NCI-H1417 (cell line): ENCODE measurements at regions not wholly inside any gene's neighbourhood (a gene's known extent, or its start where the extent isn't known, plus 50 kb on each side); places are given as distances from the start of the nearest gene placed in this dataset.
A peak's percentile ranks its signal among the peaks of the same experiment; 100 is the strongest.
"Not testable (repeated sequence)": the region's sequence is repeated elsewhere in the genome, so short reads cannot be mapped to it uniquely, and the experiment has no call there.

Experiments
- DNase-seq, 3 experiments: peaks; one replicate each; lab custom pipeline; 2025; lab: John Stamatoyannopoulos, UW

DNA sequence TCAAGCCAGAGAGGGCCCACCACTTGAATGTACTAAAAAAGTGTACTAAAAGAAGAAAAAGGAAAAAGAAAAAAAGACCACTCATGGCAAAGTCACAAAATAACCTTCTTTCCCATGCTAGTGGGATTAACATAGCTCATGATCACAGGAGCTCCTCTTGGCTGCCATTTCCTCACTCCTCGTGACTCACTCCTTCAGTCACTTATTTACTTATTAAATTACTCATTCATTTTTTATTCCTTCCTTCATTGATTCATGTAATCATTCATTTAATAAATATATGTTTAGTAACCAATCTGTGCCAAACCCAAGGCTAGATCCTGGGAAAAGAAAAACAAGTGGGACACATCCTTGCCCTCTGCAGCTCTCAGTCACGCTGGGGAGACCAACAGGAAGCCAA, 300.5 kb downstream of the INSIG2 start:
- no peak for DNase-seq

- DNase-seq, result no peak
Observed at GRCh38 chr2:118387509-118387908, 299.2 kb downstream of the INSIG2 start.

DNA sequence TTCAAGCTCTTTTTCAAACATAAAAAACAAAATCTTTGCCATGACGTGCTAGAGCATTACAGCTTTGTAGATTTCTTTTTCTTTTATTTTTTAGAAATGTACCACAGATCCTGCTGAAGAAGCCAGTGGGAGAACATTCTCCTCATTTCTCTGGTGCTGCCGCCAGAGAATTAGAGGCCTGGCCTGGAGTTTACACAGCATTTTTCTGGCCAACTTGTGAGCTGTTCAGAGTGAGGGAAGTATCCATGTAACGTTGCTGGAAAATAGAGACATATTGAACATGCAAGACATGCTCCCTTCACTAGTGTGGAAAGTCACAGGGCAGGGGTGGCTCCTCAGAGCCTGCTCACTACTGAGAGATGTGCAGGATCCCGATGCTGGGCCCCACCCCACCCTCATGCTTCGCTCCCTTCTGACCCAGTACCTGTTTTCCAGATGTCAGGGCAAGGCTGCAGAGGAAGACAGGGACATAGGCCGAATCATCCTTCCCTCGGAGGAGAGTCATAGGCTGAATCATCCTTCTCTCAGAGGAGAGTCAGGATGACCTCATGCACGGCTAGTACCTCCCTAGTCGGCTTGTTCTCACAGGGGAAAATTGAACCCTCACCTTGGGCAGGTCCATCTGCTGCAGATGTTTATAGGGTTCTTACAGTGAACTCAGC, 298.5 kb downstream of the INSIG2 start:
- no peak for DNase-seq

- DNase-seq, result peak in 1 of 3 experiments; percentile 36
Observed at GRCh38 chr2:118380915-118381653, 292.8 kb downstream of the INSIG2 start.

- DNase-seq, result peak in 2 of 3 experiments; percentile 1 to 48
Observed at GRCh38 chr2:118375907-118376485, 287.7 kb downstream of the INSIG2 start.

DNA sequence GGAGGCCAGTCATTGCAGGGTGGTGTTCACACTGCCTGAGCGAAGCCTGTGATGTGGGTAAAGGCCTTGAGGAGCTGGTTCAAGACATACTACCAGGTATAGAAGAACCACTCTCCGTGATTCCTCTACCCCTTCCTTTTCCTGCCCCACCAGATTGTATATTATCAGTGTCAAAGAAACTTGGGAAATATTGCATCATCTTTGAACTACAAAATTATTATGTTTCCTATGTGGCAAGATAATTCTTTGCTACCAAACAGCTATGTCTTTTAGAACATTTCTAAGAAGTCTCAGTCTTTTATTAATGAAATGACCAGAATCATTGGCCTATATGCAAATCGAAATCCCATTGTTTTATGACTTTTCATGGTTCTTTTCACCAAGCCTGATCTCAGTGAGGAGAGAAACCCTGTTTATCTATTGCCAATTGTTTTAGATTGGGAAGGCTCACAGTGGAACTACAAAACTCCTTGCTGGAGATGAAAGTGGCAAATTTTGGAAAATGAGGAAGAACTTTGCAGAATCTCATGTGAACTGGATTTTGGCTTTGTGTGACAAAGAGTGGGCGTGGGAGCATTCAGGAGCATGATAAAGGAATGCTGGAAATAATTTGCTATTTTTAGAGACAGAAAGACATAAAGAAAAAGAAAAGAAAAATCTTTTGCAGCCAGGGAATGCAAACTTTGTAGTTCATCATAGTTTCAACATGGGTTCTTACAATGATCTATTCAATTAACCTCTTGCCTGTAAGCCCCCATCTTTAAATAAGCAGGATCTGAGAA, 286.9 kb downstream of the INSIG2 start:
- no peak for DNase-seq

DNA sequence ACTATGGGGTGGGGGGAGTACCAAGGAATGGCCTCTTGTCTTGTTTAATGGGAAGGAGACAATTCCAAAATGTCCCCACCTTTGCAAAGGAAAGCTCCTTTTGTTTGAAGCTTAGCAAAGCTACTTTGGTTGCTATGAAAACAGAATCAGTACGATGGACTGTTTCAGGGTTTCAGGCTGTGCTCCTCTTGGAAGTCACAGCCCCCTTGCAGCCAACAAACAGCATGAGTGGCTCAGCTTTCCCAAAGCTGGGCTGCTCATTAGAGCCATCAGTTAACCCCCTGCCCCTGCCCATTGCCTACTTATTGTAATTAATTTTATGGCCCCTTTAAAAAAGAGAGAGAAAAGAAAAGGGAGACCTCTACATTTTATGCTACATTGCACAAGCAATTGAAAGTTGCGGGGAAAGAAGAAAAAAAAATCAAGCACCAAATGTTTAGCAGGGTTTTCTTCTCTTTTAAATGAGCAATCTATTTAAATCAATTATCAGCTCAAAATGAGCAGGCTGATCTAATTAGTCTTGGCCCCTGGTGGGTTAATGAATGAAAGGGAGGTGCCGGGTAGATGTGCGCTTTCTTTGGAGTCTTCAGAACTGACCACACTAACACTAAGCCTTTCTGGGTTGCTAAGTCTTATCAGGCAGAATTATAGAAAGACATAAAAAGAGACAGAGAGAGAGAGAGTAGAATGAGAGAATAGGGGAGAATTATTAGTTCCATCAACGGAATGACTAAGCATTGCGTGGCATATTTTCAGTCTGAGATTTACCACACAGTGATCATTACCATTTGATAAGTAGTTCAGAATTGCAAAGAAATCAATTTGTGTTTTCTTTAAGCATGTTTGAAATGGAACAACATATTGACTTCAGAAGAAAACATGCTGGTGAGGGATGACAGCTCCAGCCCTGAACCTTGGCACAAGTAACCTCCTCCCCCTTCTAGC, 284.9 kb downstream of the INSIG2 start:
- peak in 1 of 3 experiments; percentile 31 for DNase-seq

GRCh38 chr2:118371515-118371914, 283.2 kb downstream of the INSIG2 start:
- DNase-seq, result peak in 2 of 3 experiments; percentile 34 to 59

DNA sequence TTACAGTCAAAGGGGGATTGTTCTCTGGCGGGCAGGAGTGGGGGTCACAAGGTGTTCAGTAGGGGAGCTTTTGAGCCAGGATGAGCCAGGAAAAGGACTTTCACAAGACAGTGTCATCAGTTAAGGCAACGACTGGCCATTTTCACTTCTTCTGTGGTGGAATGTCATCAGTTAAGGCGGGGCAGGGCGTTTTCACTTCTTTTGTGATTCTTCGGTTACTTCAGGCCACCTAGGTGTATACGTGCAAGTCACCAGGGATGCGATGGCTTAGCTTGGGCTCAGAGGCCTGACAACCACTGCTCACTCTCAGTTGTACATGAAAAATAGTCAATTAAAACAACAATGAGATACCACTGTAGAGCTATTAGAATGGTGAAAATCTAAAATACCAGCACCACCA, 281.2 kb downstream of the INSIG2 start:
- not testable (repeated sequence) for DNase-seq

DNA sequence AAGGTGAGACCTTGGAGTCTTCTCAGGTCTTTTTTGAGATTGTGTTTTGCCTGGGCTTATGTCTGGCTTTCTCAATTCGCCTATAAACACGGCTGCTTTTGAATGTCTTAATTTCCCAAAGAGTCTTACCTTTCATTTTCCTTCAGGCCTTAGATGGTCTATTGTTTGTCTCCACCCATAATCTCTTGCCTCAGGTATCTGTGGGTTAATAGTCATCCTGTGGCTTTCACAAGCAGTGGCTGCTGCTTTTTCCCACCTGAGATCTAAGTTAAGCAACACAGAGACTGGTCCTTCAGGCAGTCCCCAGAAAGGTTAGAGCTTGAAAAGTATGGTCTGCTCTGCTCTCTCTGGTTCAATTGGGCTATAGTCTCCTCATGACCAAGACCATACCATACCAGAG, 275.3 kb downstream of the INSIG2 start:
- no peak for DNase-seq

- DNase-seq, result no peak
Observed at GRCh38 chr2:118356051-118356450, 267.8 kb downstream of the INSIG2 start.

DNA sequence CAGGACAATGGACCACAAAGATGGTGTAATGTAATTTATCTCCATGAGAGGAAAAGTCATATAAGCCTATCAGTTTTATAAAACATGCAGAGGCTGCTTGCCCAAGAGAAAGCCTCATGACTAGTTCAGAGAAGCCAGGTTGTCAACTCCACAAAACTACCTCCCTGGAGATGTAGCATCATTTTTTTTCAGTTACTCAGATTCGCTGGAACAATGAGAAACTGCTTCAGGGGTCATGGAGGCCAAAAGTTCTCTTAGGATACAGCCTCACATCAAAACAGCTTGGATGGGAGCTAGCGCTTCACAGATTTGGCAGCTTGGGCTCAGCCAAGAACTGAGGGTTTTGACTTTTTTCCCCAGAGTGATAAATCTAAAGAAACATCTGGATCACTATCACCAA, 263.5 kb downstream of the INSIG2 start:
- DNase-seq, result no peak

- DNase-seq, result no peak
Observed at GRCh38 chr2:118350621-118351020, 262.4 kb downstream of the INSIG2 start.

GRCh38 chr2:118349365-118349764, 261.1 kb downstream of the INSIG2 start:
- DNase-seq, result no peak

DNA sequence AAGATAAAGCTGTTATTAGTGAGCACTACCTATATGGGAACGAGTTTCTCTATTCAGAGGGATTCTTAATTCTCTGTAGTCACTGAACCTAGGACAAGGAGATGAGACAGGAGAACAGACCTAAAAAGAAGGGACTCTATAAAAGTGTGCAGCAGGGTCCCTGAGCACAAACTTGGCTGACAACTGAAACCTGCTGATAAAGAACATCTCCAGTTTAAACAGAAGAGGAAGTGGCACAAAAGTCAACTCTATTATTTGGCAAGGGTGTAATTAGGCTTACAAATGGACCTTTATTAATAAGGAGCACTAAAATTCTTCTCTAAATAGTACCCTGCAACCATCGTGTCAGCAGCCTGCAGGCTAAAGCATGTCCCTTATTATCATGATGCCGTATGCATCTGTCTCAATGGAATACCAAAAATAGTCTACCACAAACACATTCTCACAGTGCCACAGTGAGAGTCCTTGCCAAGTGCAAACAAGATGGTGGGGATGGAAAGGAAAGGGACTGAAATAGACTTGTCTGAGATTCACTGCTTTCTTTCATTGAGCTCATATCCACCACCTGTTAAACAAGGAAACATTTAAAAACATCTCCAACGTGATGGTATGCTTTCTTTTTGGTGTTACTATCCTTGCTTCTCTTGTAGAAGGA, 260.2 kb downstream of the INSIG2 start:
- DNase-seq, result peak in 2 of 3 experiments; percentile 30 to 70

GRCh38 chr2:118345465-118345864, 257.2 kb downstream of the INSIG2 start:
- DNase-seq, result no peak

DNA sequence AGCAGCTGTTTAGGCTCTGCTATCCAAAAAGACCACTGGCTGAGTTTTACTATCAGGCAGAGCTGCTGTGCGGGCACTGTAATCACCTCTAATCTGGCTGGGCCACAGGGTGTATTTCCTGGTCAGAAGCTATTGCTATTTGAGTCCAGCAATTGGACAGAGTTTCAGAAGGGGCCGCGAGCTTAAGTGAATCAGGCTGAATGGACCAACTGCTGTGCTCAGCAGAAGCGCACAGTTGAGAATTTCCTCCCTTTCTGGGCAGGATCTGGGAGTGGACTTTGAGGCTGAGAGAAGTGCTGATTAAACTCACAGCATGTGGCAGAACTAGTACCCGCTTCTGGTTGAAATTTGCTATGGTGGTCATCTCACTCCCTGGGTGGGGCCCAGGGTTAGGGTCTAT, 251.8 kb downstream of the INSIG2 start:
- DNase-seq, result no peak

- DNase-seq, result no peak
Observed at GRCh38 chr2:118339386-118339785, 251.1 kb downstream of the INSIG2 start.

DNA sequence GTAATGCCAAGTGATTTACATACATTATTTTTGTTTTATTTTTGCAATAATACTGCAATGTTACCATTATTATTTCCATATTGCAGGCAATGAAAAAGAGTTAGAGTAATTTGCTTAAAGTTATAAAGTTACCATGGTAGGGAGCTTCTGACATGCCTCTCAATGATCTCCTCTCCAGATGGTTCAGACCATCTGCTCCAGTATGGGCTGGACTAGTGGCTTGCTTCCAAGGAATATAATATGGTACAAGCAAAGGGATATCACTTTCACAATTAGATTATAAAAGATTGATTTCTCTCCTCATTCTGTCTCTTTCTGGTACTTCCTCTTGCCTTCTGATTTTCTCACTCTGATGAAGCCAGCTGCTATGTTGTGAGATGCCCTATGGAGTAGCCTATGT, 245.4 kb downstream of the INSIG2 start:
- no peak for DNase-seq

DNA sequence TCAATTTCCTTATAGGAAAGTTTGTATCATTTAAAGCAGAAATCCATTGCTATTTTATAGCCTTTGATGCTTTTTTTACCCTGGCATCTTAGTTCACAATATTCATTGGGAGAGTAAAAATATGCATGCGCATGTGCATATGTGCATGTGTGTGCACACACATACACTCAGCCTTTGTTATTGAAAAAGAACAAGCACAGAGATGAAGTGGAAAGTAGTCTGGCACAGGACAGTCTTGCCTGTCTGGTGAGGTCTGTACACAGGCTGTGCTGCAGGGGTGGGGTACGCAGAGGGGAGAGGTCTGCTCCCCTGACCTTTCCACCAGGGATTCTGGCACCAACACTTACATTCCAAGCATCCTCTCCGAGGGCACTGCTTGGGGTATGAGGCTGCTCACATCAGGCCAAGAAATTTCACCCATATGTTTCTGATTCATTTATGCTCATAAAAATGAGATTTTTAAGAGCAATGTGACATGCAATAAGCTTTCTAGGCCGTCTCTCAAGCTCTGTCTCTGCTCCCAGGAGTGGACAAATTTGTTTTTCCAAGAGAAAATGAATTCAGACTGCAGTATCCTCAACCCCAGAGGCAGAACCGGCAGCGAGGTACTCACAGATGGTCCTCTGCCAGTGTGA, 237.2 kb downstream of the INSIG2 start:
- no peak for DNase-seq
